Vagina (tissue), 2 donors: ENCODE measurements at regions not wholly inside any gene's neighbourhood (a gene's known extent, or its start where the extent isn't known, plus 50 kb on each side); places are given as distances from the start of the nearest gene placed in this dataset.

Source experiments
- POLR2A ChIP-seq, 2 donors: fragments of 450-650 bp; IDR thresholded peaks; one replicate each; pipeline ENCODE4 v1.6.1; 2017; ENCODE audit warnings: antibody characterized with exemption in 2 of 2, mild to moderate bottlenecking in 2 of 2, moderate library complexity in 2 of 2
- TF ChIP-seq, protein P1 (sequence below), 3 experiments: fragments of 450-650 bp in 2 of 3; fragments of 200-600 bp in 1 of 3; sonication (generic) in 1 of 3; IDR thresholded peaks; one replicate each; pipeline ENCODE4 v1.5.1; 2017 to 2019; ENCODE audit warnings: antibody characterized with exemption in 3 of 3, mild to moderate bottlenecking in 2 of 3, moderate library complexity in 2 of 3

DNA sequence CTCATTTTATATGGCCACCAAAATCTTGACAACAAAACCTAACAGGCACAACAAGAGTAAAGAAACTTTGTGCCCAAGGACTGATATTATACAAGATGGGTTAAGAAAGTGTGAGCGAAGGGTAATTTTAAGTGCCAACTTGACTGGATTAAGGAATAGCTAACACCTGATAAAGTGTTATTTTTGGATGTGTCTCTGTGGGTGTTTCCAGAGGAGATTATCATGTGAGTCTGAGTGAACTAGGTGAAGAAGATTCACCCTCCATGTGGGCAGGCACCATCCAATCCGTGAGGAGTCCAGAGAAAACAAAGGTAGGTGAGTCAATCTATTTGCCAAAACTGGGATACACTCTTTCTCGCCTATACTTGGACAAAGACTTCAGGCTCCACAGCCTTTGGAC is 461.6 kb downstream of the ETS1 start:
- TF ChIP-seq, protein P1, sequence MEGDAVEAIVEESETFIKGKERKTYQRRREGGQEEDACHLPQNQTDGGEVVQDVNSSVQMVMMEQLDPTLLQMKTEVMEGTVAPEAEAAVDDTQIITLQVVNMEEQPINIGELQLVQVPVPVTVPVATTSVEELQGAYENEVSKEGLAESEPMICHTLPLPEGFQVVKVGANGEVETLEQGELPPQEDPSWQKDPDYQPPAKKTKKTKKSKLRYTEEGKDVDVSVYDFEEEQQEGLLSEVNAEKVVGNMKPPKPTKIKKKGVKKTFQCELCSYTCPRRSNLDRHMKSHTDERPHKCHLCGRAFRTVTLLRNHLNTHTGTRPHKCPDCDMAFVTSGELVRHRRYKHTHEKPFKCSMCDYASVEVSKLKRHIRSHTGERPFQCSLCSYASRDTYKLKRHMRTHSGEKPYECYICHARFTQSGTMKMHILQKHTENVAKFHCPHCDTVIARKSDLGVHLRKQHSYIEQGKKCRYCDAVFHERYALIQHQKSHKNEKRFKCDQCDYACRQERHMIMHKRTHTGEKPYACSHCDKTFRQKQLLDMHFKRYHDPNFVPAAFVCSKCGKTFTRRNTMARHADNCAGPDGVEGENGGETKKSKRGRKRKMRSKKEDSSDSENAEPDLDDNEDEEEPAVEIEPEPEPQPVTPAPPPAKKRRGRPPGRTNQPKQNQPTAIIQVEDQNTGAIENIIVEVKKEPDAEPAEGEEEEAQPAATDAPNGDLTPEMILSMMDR (IDR thresholded peaks at IDR 0.05): no peak
- no peak for TF ChIP-seq POLR2A (IDR thresholded peaks at IDR 0.05)
